ENCODE measurements at regions not wholly inside any gene's neighbourhood (a gene's known extent, or its start where the extent isn't known, plus 50 kb on each side); places are given as distances from the start of the nearest gene placed in this dataset.

GRCh38 chr18:41263956-41264355, 691.1 kb upstream of the PIK3C3 start:
- DNase-seq (ENCODE audit: low spot score in 2 of 2): no peak
- Mint-ChIP-seq H3K9me3 (peaks cover 14% of the 10 kb centered on the region), H3K4me1 (no peaks in the 10 kb centered on the region), H3K27ac (no peak overlapping the region), H3K36me3 (no peaks in the 10 kb centered on the region), H3K4me3 (no peak overlapping the region)
- no peak for ATAC-seq

GRCh38 chr18:41262688-41263087, 692.3 kb upstream of the PIK3C3 start:
- Mint-ChIP-seq H3K27ac (no peak overlapping the region), H3K4me3 (no peak overlapping the region), H3K9me3 (peaks cover 15% of the 10 kb centered on the region), H3K4me1 (no peaks in the 10 kb centered on the region), H3K36me3 (no peaks in the 10 kb centered on the region)
- no peak for ATAC-seq
- DNase-seq (ENCODE audit: low spot score in 2 of 2): no peak

- Mint-ChIP-seq H3K4me3 (no peak overlapping the region), H3K9me3 (peaks cover 18% of the 10 kb centered on the region), H3K27ac (no peak overlapping the region), H3K36me3 (no peaks in the 10 kb centered on the region), H3K4me1 (no peaks in the 10 kb centered on the region)
- no peak for DNase-seq (ENCODE audit: low spot score in 2 of 2)
- no peak for ATAC-seq
Measured at GRCh38 chr18:41244591-41245037, 710.4 kb upstream of the PIK3C3 start.

GRCh38 chr18:41237317-41237716, 717.7 kb upstream of the PIK3C3 start:
- ATAC-seq (no peak), DNase-seq (ENCODE audit: low spot score in 2 of 2) (no peak)
- H3K9me3 Mint-ChIP-seq: peaks cover 2% of the 10 kb centered on the region
- H3K27ac Mint-ChIP-seq: no peak overlapping the region
- H3K4me1 Mint-ChIP-seq: no peaks in the 10 kb centered on the region
- H3K4me3 Mint-ChIP-seq: no peak overlapping the region
- H3K36me3 Mint-ChIP-seq: no peaks in the 10 kb centered on the region

- H3K36me3 Mint-ChIP-seq: no peaks in the 10 kb centered on the region
- ATAC-seq: no peak
- H3K27ac Mint-ChIP-seq: no peak overlapping the region
- no peaks in the 10 kb centered on the region for H3K4me1 Mint-ChIP-seq
- H3K4me3 Mint-ChIP-seq: no peak overlapping the region
- H3K9me3 Mint-ChIP-seq: peaks cover 5% of the 10 kb centered on the region
- no peak for DNase-seq (ENCODE audit: low spot score in 2 of 2)
Measured at GRCh38 chr18:41231681-41232080, 723.4 kb upstream of the PIK3C3 start.

- Mint-ChIP-seq H3K27ac (no peak overlapping the region), H3K36me3 (no peaks in the 10 kb centered on the region), H3K9me3 (peaks cover 8% of the 10 kb centered on the region), H3K4me3 (no peak overlapping the region), H3K4me1 (no peaks in the 10 kb centered on the region)
- ATAC-seq: no peak
- DNase-seq (ENCODE audit: low spot score in 2 of 2): no peak
Measured at GRCh38 chr18:41227993-41228392, 727.0 kb upstream of the PIK3C3 start.

GRCh38 chr18:41226911-41227310, 728.1 kb upstream of the PIK3C3 start:
- no peak for DNase-seq (ENCODE audit: low spot score in 2 of 2)
- no peak for ATAC-seq
- H3K27ac Mint-ChIP-seq: no peak overlapping the region
- no peaks in the 10 kb centered on the region for H3K4me1 Mint-ChIP-seq
- no peaks in the 10 kb centered on the region for H3K36me3 Mint-ChIP-seq
- H3K4me3 Mint-ChIP-seq: no peak overlapping the region
- peaks cover 15% of the 10 kb centered on the region for H3K9me3 Mint-ChIP-seq

GRCh38 chr18:41226186-41226585, 728.8 kb upstream of the PIK3C3 start:
- DNase-seq (ENCODE audit: low spot score in 2 of 2) (no peak), ATAC-seq (no peak)
- H3K27ac Mint-ChIP-seq: no peak overlapping the region
- H3K36me3 Mint-ChIP-seq: no peaks in the 10 kb centered on the region
- peaks cover 15% of the 10 kb centered on the region for H3K9me3 Mint-ChIP-seq
- H3K4me3 Mint-ChIP-seq: no peak overlapping the region
- no peaks in the 10 kb centered on the region for H3K4me1 Mint-ChIP-seq

GRCh38 chr18:41216341-41217003, 738.6 kb upstream of the PIK3C3 start:
- DNase-seq (ENCODE audit: low spot score in 2 of 2) (no peak), ATAC-seq (no peak)
- Mint-ChIP-seq H3K9me3 (peaks cover 22% of the 10 kb centered on the region), H3K36me3 (no peaks in the 10 kb centered on the region), H3K4me1 (no peaks in the 10 kb centered on the region), H3K4me3 (no peak overlapping the region), H3K27ac (no peak overlapping the region)

- Mint-ChIP-seq H3K36me3 (no peaks in the 10 kb centered on the region), H3K4me3 (no peak overlapping the region), H3K9me3 (peaks cover 21% of the 10 kb centered on the region), H3K27ac (no peak overlapping the region), H3K4me1 (no peaks in the 10 kb centered on the region)
- DNase-seq (ENCODE audit: low spot score in 2 of 2) (no peak), ATAC-seq (no peak)
Measured at GRCh38 chr18:41207706-41208105, 747.3 kb upstream of the PIK3C3 start.

GRCh38 chr18:41206341-41206830, 748.6 kb upstream of the PIK3C3 start:
- no peak overlapping the region for H3K4me3 Mint-ChIP-seq
- ATAC-seq (no peak), DNase-seq (ENCODE audit: low spot score in 2 of 2) (no peak)
- no peaks in the 10 kb centered on the region for H3K4me1 Mint-ChIP-seq
- peaks cover 21% of the 10 kb centered on the region for H3K9me3 Mint-ChIP-seq
- no peaks in the 10 kb centered on the region for H3K36me3 Mint-ChIP-seq
- no peak overlapping the region for H3K27ac Mint-ChIP-seq

GRCh38 chr18:41199212-41199611, 755.8 kb upstream of the PIK3C3 start:
- H3K4me3 Mint-ChIP-seq: no peak overlapping the region
- no peak for DNase-seq (ENCODE audit: low spot score in 2 of 2)
- peaks cover 28% of the 10 kb centered on the region for H3K9me3 Mint-ChIP-seq
- no peaks in the 10 kb centered on the region for H3K4me1 Mint-ChIP-seq
- H3K36me3 Mint-ChIP-seq: no peaks in the 10 kb centered on the region
- H3K27ac Mint-ChIP-seq: no peak overlapping the region
- ATAC-seq: no peak

GRCh38 chr18:41197967-41198366, 757.1 kb upstream of the PIK3C3 start:
- DNase-seq (ENCODE audit: low spot score in 2 of 2) (no peak), ATAC-seq (no peak)
- Mint-ChIP-seq H3K27ac (no peak overlapping the region), H3K9me3 (peaks cover 33% of the 10 kb centered on the region), H3K36me3 (no peaks in the 10 kb centered on the region), H3K4me3 (no peak overlapping the region), H3K4me1 (no peaks in the 10 kb centered on the region)

- no peak for ATAC-seq
- Mint-ChIP-seq H3K4me1 (no peaks in the 10 kb centered on the region), H3K36me3 (no peaks in the 10 kb centered on the region), H3K27ac (no peak overlapping the region), H3K4me3 (no peak overlapping the region), H3K9me3 (peaks cover 25% of the 10 kb centered on the region)
- no peak for DNase-seq (ENCODE audit: low spot score in 2 of 2)
Measured at GRCh38 chr18:41170346-41170745, 784.7 kb upstream of the PIK3C3 start.

GRCh38 chr18:41165625-41166024, 789.4 kb upstream of the PIK3C3 start:
- ATAC-seq: no peak
- H3K4me3 Mint-ChIP-seq: no peak overlapping the region
- no peak for DNase-seq (ENCODE audit: low spot score in 2 of 2)
- no peak overlapping the region for H3K27ac Mint-ChIP-seq
- H3K4me1 Mint-ChIP-seq: no peaks in the 10 kb centered on the region
- H3K36me3 Mint-ChIP-seq: no peaks in the 10 kb centered on the region
- peaks cover 32% of the 10 kb centered on the region for H3K9me3 Mint-ChIP-seq

GRCh38 chr18:41162781-41163180, 792.3 kb upstream of the PIK3C3 start:
- Mint-ChIP-seq H3K27ac (no peak overlapping the region), H3K4me3 (no peak overlapping the region), H3K4me1 (no peaks in the 10 kb centered on the region), H3K9me3 (peaks cover 26% of the 10 kb centered on the region), H3K36me3 (no peaks in the 10 kb centered on the region)
- DNase-seq (ENCODE audit: low spot score in 2 of 2): no peak
- ATAC-seq: no peak

All from stimulated activated effector memory CD8-positive, alpha-beta T cell treated with anti-CD3 and anti-CD28 coated beads, Interleukin-12 subunit alpha, Interleukin-12 subunit beta, amount 100 ng/mL, for 72 hours (primary cell).